GM21381 (cell line): ENCODE measurements at regions not wholly inside any gene's neighbourhood (a gene's known extent, or its start where the extent isn't known, plus 50 kb on each side); places are given as distances from the start of the nearest gene placed in this dataset.

ENCODE experiments used
- ATAC-seq: cut with Tn5 transposase; IDR thresholded peaks from one replicate; pipeline ENCODE4 v1.9.1; 2021; ENCODE audit warnings: mild to moderate bottlenecking, moderate library complexity; ENCODE audit not compliant: unreplicated experiment

- ATAC-seq = no peak
Observed at GRCh38 chr5:68475476-68475983, 260.0 kb downstream of the PIK3R1 start.

- no peak for ATAC-seq
Observed at GRCh38 chr5:68476854-68477253, 261.3 kb downstream of the PIK3R1 start.

GRCh38 chr5:68478301-68479095 lies 262.9 kb downstream of the PIK3R1 start:
- ATAC-seq = no peak

- no peak for ATAC-seq
Observed at GRCh38 chr5:68479524-68479923, 264.0 kb downstream of the PIK3R1 start.

GRCh38 chr5:68480335-68480940 lies 264.9 kb downstream of the PIK3R1 start:
- ATAC-seq = no peak

- no peak for ATAC-seq
Observed at GRCh38 chr5:68482199-68482598, 266.6 kb downstream of the PIK3R1 start.

- ATAC-seq = no peak
Observed at GRCh38 chr5:68484307-68485068, 268.9 kb downstream of the PIK3R1 start.

- no peak for ATAC-seq
Observed at GRCh38 chr5:68489556-68489955, 274.0 kb downstream of the PIK3R1 start.

GRCh38 chr5:68490406-68490805 lies 274.9 kb downstream of the PIK3R1 start:
- ATAC-seq = no peak

- ATAC-seq = no peak
Observed at GRCh38 chr5:68494771-68495170, 279.2 kb downstream of the PIK3R1 start.

- ATAC-seq = no peak
Observed at GRCh38 chr5:68499987-68500386, 284.4 kb downstream of the PIK3R1 start.

GRCh38 chr5:68500813-68501212 lies 285.3 kb downstream of the PIK3R1 start:
- no peak for ATAC-seq

GRCh38 chr5:68502531-68502930 lies 287.0 kb downstream of the PIK3R1 start:
- ATAC-seq = no peak

GRCh38 chr5:68504306-68504705 lies 288.8 kb downstream of the PIK3R1 start:
- ATAC-seq = no peak

- no peak for ATAC-seq
Observed at GRCh38 chr5:68505917-68506860, 290.6 kb downstream of the PIK3R1 start.

- no peak for ATAC-seq
Observed at GRCh38 chr5:68515514-68515913, 300.0 kb downstream of the PIK3R1 start.

GRCh38 chr5:68518286-68518685 lies 302.7 kb downstream of the PIK3R1 start:
- no peak for ATAC-seq

GRCh38 chr5:68519143-68519542 lies 303.6 kb downstream of the PIK3R1 start:
- ATAC-seq = no peak

GRCh38 chr5:68521776-68522175 lies 306.2 kb downstream of the PIK3R1 start:
- no peak for ATAC-seq

- no peak for ATAC-seq
Observed at GRCh38 chr5:68522863-68523262, 307.3 kb downstream of the PIK3R1 start.
